Fibroblast of villous mesenchyme (primary cell): ENCODE measurements at regions not wholly inside any gene's neighbourhood (a gene's known extent, or its start where the extent isn't known, plus 50 kb on each side); places are given as distances from the start of the nearest gene placed in this dataset.

Experiments used
- DNase-seq: peaks from one replicate; pipeline ENCODE4 v3.0.0-alpha.2; 2010; ENCODE audit warnings: low read depth
- H3K4me3 ChIP-seq: 2 replicates; pipeline ENCODE4 v1.5.1; 2011; ENCODE audit warnings: low read depth, mild to moderate bottlenecking, low read length
- TF ChIP-seq, protein P1 (sequence below): IDR thresholded peaks from 2 replicates; pipeline ENCODE4 v1.5.1; 2012; ENCODE audit warnings: low read depth, mild to moderate bottlenecking, low read length; ENCODE audit not compliant: insufficient read depth

DNA sequence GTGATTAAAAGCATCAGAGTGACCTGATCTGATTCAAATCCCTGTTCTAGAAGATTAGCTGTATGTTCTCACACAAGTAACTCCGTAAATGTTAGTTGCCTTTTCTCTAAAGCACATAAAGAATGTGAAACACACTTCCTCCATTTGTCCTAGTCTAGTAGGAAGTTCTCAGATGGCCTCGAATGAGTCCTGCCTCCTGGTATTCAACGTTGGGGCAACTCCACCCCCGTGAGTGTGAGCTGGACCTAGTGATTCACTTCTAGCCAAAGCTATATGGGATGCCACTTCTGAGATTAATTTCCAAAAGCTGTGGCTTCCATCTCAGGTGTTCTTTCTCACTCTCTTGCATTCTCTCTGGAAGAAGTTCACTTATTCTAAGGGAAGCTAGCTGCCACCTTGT is 267.6 kb downstream of the GPATCH2 start:
- no peak for DNase-seq
- TF ChIP-seq, protein P1, sequence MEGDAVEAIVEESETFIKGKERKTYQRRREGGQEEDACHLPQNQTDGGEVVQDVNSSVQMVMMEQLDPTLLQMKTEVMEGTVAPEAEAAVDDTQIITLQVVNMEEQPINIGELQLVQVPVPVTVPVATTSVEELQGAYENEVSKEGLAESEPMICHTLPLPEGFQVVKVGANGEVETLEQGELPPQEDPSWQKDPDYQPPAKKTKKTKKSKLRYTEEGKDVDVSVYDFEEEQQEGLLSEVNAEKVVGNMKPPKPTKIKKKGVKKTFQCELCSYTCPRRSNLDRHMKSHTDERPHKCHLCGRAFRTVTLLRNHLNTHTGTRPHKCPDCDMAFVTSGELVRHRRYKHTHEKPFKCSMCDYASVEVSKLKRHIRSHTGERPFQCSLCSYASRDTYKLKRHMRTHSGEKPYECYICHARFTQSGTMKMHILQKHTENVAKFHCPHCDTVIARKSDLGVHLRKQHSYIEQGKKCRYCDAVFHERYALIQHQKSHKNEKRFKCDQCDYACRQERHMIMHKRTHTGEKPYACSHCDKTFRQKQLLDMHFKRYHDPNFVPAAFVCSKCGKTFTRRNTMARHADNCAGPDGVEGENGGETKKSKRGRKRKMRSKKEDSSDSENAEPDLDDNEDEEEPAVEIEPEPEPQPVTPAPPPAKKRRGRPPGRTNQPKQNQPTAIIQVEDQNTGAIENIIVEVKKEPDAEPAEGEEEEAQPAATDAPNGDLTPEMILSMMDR, result no peak
- no peak overlapping the region for H3K4me3 ChIP-seq

DNA sequence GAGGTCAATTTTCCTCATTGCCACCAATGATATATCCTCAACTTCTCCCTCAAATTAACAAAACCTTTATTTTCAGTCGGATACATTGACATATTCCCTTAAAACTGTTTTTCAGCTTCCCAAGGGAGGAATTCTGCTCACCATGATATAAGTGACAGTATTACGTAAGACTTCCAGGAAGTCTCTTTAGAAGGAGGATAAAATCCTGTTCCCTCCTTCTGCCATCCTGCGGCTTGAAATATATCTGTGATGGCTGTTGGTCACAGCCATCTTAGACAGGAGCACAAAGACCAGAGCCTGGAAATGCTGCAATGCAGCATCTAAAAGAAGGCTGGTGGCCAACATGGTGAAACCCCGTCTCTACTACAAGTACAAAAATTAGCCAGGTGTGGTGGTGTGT is 270.4 kb downstream of the GPATCH2 start:
- TF ChIP-seq, protein P1, result no peak
- no peak overlapping the region for H3K4me3 ChIP-seq
- DNase-seq, result no peak

GRCh38 chr1:217354895-217355294 is 276.0 kb downstream of the GPATCH2 start:
- H3K4me3 ChIP-seq, result no peak overlapping the region
- no peak for DNase-seq
- TF ChIP-seq, protein P1, result no peak

DNA sequence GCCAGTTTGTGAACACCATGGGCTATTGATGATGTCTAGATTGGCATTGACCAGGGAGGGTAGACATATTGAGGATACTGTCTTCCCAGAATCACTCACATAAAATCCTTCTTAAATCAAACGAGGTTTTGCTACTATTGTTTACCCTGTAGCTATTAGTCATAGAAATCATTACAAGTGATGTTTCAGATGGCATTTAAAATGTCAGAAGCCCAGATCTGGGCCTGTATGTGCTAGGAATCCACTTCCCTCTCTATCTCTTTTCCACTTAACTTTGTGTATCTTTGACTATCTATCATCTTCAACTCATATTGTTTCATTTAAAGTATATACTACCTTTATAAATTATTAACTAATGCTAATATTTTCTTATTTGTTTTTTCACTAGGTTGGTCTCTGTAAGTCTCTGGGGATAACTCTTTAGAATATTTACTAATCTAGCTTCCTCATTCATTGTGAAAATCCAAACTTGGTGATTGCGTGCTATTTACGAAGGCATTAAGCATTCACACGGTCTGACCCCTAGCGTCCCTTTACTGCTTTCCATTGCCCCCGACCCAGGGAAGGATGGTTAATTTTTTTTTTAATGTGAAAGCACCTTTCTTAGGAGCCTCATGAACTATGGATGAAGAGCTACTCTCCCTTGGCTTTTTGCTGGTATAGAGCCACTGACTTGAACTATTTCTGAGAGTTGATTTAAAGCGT is 281.8 kb downstream of the GPATCH2 start:
- TF ChIP-seq, protein P1, result no peak
- no peak overlapping the region for H3K4me3 ChIP-seq
- DNase-seq, result no peak

DNA sequence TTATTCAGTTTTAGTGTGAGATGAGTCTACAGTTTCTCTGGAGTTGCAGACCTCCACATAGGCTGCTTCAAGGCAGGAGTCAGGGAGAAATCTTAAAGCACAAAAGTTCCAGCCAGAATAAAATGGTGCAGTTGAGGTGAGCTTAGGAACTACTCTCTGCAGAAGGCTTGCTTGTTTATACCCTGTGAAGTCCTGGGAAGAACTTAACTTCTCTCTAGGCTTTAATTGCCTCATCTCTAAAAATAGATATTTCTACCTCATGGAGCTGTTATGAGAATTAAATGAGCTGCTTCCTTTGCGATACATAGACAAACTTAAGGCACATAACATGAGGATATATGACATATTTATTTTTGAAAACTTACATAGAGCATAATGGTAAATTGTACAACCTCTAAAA is 286.2 kb downstream of the GPATCH2 start:
- H3K4me3 ChIP-seq, result no peak overlapping the region
- no peak for DNase-seq
- TF ChIP-seq, protein P1, result no peak

- no peak overlapping the region for H3K4me3 ChIP-seq
- DNase-seq, result no peak
- TF ChIP-seq, protein P1, result no peak
Measured at GRCh38 chr1:217343907-217344306, 287.0 kb downstream of the GPATCH2 start.

- no peak for DNase-seq
- TF ChIP-seq, protein P1, result no peak
- H3K4me3 ChIP-seq, result no peak overlapping the region
Measured at GRCh38 chr1:217342105-217342504, 288.8 kb downstream of the GPATCH2 start.
